Fibroblast of skin of back (primary cell): ENCODE measurements at regions not wholly inside any gene's neighbourhood (a gene's known extent, or its start where the extent isn't known, plus 50 kb on each side); places are given as distances from the start of the nearest gene placed in this dataset.
"Not testable (repeated sequence)": the region's sequence is repeated elsewhere in the genome, so short reads cannot be mapped to it uniquely, and the experiment has no call there.

ENCODE experiments used
- DNase-seq: peaks from one replicate; pipeline ENCODE4 v3.0.0-alpha.2; 2013

DNA sequence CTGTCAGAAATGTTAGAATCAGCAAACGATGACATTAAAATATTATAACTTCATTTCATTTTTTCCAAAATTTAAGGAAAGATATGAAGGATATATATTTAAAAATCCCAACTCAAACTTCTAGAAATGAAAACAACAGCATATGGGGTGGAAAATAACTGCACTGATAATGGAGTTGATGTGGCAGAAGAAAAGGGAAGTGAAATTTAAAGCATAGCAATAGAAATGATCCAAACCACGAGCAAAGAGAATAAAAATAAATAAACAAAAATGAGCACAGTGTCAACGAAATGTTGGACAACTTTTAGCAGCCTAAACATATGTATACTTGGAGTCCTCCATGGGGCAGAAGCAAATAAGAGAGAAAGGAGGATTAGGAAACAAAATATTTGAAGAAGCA is 280.2 kb downstream of the KCNJ3 start:
- no peak for DNase-seq

DNA sequence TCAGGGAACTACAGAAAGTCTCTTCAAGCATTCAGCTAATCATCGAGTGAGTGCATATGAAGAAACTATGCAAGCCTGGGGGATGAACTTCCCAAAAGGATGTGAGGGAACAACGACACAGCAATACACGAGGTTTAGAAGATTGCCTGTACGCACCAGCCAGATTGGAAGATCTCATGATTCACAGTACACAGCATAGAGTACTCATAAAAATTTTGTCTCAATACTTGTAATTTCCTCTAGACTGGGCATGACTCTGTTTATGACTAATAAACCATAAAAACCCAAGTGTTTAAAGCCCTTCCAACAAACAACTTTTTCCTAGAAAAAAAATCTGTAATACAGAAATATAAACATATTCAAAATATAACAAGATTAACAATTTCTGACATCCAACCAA is 279.7 kb downstream of the KCNJ3 start:
- no peak for DNase-seq

- no peak for DNase-seq
Observed at GRCh38 chr2:154974041-154974440, 275.5 kb downstream of the KCNJ3 start.

- DNase-seq, result no peak
Observed at GRCh38 chr2:154963511-154963910, 265.0 kb downstream of the KCNJ3 start.

DNA sequence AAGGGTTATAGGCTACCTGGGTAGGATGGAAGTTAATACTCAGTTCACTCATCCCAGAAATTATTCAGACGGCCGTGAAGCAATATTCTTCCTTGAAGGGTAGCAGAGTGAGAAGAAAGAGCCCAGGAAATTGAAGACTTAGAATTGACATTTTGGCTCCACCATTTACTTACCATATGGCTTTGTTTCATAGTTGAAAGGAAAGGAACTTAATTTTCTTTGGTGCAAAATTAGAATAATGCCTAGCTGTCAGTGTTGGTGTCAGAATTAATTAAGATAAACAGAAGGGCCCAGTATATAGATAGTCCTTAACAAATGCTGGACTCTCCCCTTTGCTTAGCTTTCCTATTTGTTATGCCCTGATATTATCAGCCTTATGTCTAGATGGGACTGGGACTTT is 263.2 kb downstream of the KCNJ3 start:
- no peak for DNase-seq

DNA sequence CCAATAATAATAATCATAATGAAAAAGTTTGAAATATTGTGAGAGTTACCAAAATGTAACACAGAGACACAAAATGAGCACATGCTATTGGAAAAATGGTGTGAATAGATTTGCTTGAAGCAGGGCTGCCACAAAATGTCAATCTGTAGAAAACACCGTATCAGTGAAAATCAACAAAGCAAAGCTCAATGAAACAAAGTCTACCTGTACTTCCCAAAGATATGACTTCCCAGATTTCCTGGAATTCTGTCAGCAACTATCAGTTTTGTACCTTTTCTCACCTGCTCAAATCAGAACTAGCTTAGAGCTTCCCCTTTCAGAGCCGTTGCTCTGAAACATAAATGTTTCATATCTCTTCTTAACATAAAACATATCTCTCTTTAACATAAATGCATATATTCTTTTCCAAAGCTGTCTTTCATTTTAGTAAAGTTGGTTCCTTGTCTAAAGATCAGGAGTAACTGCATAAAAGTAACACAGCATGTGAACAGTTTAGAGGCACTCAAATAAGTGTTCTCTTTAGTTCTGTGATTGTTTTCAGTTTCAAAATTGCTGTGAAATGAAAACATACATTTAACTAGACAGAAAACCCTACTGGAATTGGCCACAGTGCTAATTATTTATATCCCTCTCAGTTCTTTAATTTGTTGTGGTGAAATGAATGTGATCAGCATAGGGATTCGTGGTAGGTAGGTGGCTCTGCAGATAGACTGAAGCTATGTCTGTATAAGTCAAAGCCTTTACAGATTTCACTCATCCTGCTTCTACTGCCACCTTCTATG is 262.5 kb downstream of the KCNJ3 start:
- no peak for DNase-seq

DNA sequence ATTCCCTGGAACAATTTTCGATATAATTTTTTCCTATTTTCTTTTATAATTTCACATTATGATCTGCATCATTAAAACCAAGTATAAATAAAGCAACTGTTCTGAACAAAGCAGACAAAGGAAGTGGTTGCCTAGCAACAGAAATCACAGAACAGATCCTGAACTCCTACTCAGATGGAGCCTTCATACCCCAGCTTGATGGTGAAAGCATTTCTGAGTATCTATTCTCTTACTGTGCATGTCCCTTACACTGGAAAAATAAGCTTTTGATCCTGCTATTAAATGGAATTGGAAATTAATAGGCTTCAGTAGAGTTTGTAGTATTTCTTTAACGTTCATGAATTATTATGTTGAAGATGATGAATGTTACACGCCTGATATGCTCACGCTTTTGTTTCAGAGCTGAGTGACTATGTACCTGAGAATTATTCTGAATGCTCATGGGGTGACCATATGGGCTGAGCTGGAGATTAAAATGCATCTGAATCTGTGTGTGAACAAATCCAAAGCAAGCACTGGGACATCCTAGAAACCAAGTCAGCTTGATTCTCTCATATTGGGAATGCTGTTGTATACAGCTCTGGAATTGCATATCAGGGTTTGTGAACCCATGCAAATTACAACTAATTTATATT is 254.0 kb downstream of the KCNJ3 start:
- DNase-seq, result no peak

GRCh38 chr2:154947416-154947815 is 248.9 kb downstream of the KCNJ3 start:
- DNase-seq, result not testable (repeated sequence)

- no peak for DNase-seq
Observed at GRCh38 chr2:154945984-154946383, 247.5 kb downstream of the KCNJ3 start.

- DNase-seq, result no peak
Observed at GRCh38 chr2:154941379-154941778, 242.9 kb downstream of the KCNJ3 start.

DNA sequence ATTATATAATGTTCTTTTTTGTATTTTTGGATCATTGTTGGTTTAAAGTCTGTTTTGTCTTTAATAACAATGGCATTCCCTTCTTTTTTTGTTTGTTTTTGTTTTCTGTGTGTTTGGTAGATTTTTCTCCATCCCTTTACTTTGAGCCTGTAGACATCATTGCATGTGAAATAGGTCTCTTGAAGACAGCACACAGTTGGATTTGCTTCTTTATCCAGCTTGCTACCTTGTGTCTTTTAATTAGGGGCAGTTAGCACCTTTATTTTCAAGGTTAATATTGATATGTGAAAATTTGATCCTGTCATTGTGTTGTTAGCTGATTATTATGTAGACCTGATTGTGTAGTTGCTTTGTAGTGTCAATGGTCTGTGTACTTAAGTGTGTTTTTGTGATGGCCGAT is 235.7 kb downstream of the KCNJ3 start:
- DNase-seq, result no peak

GRCh38 chr2:154924531-154924930 is 226.0 kb downstream of the KCNJ3 start:
- DNase-seq, result no peak

- no peak for DNase-seq
Observed at GRCh38 chr2:154914561-154914960, 216.1 kb downstream of the KCNJ3 start.

DNA sequence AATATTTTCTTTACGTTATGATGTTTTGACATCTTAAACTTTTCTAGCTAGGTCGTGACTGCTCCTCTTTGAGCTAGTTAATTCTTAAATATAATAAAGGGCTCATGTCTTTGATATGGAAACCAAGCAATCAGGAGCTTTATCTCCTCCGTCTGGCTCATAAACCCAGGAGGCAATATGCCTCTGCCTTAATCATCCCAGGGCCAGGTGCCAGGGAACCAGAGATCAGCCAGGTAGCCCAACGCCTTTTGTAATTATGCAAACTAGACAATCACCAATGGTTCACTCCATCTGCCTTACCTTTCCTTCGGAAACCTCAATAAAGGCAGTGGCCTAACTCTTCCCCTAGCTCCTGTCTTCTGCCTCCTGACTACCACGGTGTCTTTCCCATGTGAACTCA is 213.7 kb downstream of the KCNJ3 start:
- DNase-seq, result no peak

- no peak for DNase-seq
Observed at GRCh38 chr2:154911729-154912128, 213.2 kb downstream of the KCNJ3 start.

GRCh38 chr2:154910701-154911100 is 212.2 kb downstream of the KCNJ3 start:
- no peak for DNase-seq

GRCh38 chr2:154908327-154908726 is 209.8 kb downstream of the KCNJ3 start:
- peak; percentile 9 for DNase-seq
